Ureter (tissue), 1 donor: ENCODE measurements at regions not wholly inside any gene's neighbourhood (a gene's known extent, or its start where the extent isn't known, plus 50 kb on each side); places are given as distances from the start of the nearest gene placed in this dataset.

Source experiments
- DNase-seq: peaks from one replicate; pipeline ENCODE4 v3.0.0-alpha.2; 2020; ENCODE audit warnings: low spot score
- donor health status: DM: yes; HTN: yes; CAD: no.

- DNase-seq: no peak
These were observed 293.0 kb upstream of the PRDM1 start for GRCh38 chr6:105793130-105793529.

- DNase-seq: no peak
These were observed 294.4 kb upstream of the PRDM1 start for GRCh38 chr6:105791583-105792318.

GRCh38 chr6:105791179-105791578, 295.0 kb upstream of the PRDM1 start:
- DNase-seq: no peak

GRCh38 chr6:105790635-105791034, 295.5 kb upstream of the PRDM1 start:
- DNase-seq: no peak

GRCh38 chr6:105789935-105790334, 296.2 kb upstream of the PRDM1 start:
- no peak for DNase-seq

- DNase-seq: no peak
These were observed 298.4 kb upstream of the PRDM1 start for GRCh38 chr6:105787747-105788146.

- no peak for DNase-seq
These were observed 299.1 kb upstream of the PRDM1 start for GRCh38 chr6:105786890-105787655.

- no peak for DNase-seq
These were observed 299.7 kb upstream of the PRDM1 start for GRCh38 chr6:105786449-105786848.

GRCh38 chr6:105785066-105785811, 300.9 kb upstream of the PRDM1 start:
- DNase-seq: no peak

- DNase-seq: no peak
These were observed 302.0 kb upstream of the PRDM1 start for GRCh38 chr6:105784179-105784578.

- no peak for DNase-seq
These were observed 302.7 kb upstream of the PRDM1 start for GRCh38 chr6:105783333-105783935.

- no peak for DNase-seq
These were observed 304.2 kb upstream of the PRDM1 start for GRCh38 chr6:105781915-105782314.

- DNase-seq: no peak
These were observed 304.9 kb upstream of the PRDM1 start for GRCh38 chr6:105781248-105781647.

GRCh38 chr6:105780146-105780860, 305.8 kb upstream of the PRDM1 start:
- no peak for DNase-seq

- DNase-seq: no peak
These were observed 307.0 kb upstream of the PRDM1 start for GRCh38 chr6:105779110-105779509.

GRCh38 chr6:105775095-105775494, 311.0 kb upstream of the PRDM1 start:
- DNase-seq: no peak

GRCh38 chr6:105774247-105774646, 311.9 kb upstream of the PRDM1 start:
- DNase-seq: no peak

GRCh38 chr6:105771313-105771970, 314.7 kb upstream of the PRDM1 start:
- no peak for DNase-seq

GRCh38 chr6:105769987-105770386, 316.1 kb upstream of the PRDM1 start:
- DNase-seq: no peak

GRCh38 chr6:105769197-105769596, 316.9 kb upstream of the PRDM1 start:
- DNase-seq: no peak

GRCh38 chr6:105767541-105767940, 318.6 kb upstream of the PRDM1 start:
- no peak for DNase-seq
